Pulmonary artery endothelial cell (primary cell): ENCODE measurements at regions not wholly inside any gene's neighbourhood (a gene's known extent, or its start where the extent isn't known, plus 50 kb on each side); places are given as distances from the start of the nearest gene placed in this dataset.
A peak's percentile ranks its signal among the peaks of the same experiment; 100 is the strongest.
"Not testable (repeated sequence)": the region's sequence is repeated elsewhere in the genome, so short reads cannot be mapped to it uniquely, and the experiment has no call there.

Experiments used
- DNase-seq: peaks from one replicate; pipeline ENCODE4 v3.0.0-alpha.2; 2011; ENCODE audit warnings: low read depth, low spot score

GRCh38 chr14:44388306-44388705 is 118.8 kb downstream of the FSCB start:
- DNase-seq, result no peak

- DNase-seq, result no peak
Measured at GRCh38 chr14:44385906-44386305, 121.2 kb downstream of the FSCB start.

- DNase-seq, result not testable (repeated sequence)
Measured at GRCh38 chr14:44385296-44385695, 121.8 kb downstream of the FSCB start.

- DNase-seq, result not testable (repeated sequence)
Measured at GRCh38 chr14:44384601-44385293, 122.3 kb downstream of the FSCB start.

GRCh38 chr14:44384093-44384492 is 123.0 kb downstream of the FSCB start:
- DNase-seq, result no peak

GRCh38 chr14:44383636-44384035 is 123.4 kb downstream of the FSCB start:
- no peak for DNase-seq

- DNase-seq, result no peak
Measured at GRCh38 chr14:44379292-44379977, 127.6 kb downstream of the FSCB start.

GRCh38 chr14:44374906-44375305 is 132.2 kb downstream of the FSCB start:
- DNase-seq, result no peak

GRCh38 chr14:44372807-44373489 is 134.1 kb downstream of the FSCB start:
- no peak for DNase-seq

- no peak for DNase-seq
Measured at GRCh38 chr14:44372231-44372630, 134.9 kb downstream of the FSCB start.

- no peak for DNase-seq
Measured at GRCh38 chr14:44370727-44371126, 136.4 kb downstream of the FSCB start.

- no peak for DNase-seq
Measured at GRCh38 chr14:44369401-44370123, 137.5 kb downstream of the FSCB start.

GRCh38 chr14:44361083-44361482 is 146.0 kb downstream of the FSCB start:
- DNase-seq, result no peak

GRCh38 chr14:44353805-44354204 is 153.3 kb downstream of the FSCB start:
- DNase-seq, result no peak

- no peak for DNase-seq
Measured at GRCh38 chr14:44352201-44352600, 154.9 kb downstream of the FSCB start.

- no peak for DNase-seq
Measured at GRCh38 chr14:44347316-44347715, 159.8 kb downstream of the FSCB start.

GRCh38 chr14:44341116-44341515 is 166.0 kb downstream of the FSCB start:
- DNase-seq, result no peak

- no peak for DNase-seq
Measured at GRCh38 chr14:44339862-44340261, 167.2 kb downstream of the FSCB start.

- no peak for DNase-seq
Measured at GRCh38 chr14:44339231-44339630, 167.9 kb downstream of the FSCB start.

- DNase-seq, result no peak
Measured at GRCh38 chr14:44317441-44317746, 189.7 kb downstream of the FSCB start.

- peak; percentile 4 for DNase-seq
Measured at GRCh38 chr14:44316647-44317440, 190.2 kb downstream of the FSCB start.
